ENCODE measurements at regions not wholly inside any gene's neighbourhood (a gene's known extent, or its start where the extent isn't known, plus 50 kb on each side); places are given as distances from the start of the nearest gene placed in this dataset.

DNA sequence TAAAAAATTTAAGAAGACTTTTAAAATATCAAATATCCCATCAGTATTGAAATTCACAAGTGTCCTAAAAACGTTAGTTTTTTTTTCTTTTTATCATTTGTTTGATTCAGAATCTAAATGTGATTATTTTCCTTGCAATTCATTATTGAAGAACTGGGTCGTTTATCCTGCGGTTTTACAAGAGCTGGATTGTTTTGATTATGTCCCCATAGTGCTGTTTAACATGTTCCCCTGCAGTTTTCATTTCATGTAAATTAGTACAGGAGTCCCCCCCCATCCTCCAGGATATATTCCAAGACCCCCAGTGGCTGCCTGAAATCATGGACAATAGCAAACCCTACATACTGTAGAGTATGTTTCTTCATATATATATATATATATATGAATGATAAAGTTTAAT lies 105.7 kb downstream of the KCTD15 start:
- DNase-seq, result no peak

DNA sequence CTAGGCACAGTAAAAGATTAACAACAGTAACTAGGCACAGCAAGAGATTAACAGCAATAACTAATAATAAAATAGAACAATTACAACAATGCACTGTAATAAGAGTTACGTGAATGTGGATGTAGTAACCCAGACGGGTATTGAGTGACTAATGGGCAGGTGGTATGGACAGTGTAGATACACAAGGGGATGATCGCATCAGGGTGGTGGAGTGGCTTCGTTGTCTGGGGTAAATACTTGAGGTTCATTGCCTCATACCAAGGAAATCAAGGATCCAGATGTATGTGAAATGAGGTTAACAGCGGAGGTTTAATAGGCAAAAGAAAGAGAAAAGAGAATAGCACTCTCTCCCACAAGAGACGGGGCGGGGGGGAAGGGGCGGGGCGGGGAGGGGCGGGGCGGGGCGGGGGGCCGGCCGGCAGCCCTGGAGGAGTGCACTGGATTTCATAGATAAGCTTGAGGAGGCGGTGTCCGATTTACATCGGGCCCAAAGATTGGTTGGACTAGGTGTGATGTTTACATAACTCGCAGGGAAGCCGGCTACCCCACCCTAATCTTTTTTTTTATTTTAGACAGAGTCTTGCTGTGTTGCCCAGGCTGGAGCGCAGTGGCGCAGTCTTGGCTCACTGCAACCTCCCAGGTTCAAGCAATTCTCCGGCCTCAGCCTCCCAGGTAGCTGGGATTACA lies 106.3 kb downstream of the KCTD15 start:
- DNase-seq, result no peak

DNA sequence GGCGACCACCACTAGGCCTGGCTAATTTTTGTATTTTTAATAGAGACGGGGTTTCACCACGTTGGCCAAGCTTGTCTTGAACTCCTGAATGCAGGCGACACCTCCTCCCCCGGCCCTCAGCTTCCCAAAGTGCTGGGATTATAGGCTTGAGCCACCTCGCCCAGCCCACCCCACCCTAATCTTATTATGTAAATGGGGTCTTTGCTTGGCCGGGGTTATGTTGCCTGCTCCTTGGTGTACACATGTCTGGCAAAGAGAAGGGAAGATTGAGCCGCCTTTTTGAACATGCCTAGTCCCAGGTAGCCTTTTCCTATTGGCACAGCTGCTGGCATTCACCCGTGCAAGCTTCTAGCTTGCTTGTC lies 106.8 kb downstream of the KCTD15 start:
- no peak for DNase-seq

DNA sequence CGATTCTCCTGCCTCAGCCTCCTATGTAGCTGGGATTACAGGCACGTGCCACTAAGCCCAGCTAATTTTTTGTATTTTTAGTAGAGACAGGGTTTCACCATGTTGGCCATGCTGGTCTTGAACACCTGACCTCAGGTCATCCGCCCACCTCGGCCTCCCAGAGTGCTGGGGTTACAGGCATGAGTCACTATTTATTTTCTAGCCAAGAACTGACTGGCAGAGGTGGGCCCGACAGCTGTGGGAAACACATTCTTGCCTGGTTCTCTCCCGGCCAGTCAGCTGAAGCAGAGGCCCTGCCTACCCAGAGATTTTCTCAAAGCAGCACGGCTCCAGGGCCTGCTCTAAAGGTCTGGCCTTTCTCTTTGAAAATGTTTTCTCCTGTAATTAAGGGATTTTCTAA lies 108.0 kb downstream of the KCTD15 start:
- DNase-seq, result no peak

DNA sequence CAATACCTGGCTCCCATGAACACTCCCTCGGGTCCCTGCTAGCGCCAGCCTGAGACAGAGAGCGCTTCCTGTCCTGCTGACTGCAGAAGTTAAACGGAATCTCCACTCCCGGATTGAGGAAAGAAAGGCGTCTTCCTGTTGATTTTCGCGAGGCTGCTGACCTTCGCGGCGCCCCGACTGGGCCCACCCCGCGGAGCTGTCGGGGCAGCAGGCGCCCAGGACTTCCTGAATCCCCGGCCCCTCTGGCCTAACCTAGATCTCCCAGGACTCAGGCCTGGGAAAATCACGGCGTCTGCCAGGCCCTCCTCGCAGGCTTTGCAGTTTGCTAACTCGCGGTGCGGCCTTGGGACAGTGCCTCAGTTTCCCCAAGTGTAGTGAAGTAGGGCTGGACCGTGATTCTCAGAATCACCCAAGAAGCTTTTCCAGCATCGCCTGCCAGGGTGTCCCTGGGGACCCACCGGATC lies 108.8 kb downstream of the KCTD15 start:
- no peak for DNase-seq

DNA sequence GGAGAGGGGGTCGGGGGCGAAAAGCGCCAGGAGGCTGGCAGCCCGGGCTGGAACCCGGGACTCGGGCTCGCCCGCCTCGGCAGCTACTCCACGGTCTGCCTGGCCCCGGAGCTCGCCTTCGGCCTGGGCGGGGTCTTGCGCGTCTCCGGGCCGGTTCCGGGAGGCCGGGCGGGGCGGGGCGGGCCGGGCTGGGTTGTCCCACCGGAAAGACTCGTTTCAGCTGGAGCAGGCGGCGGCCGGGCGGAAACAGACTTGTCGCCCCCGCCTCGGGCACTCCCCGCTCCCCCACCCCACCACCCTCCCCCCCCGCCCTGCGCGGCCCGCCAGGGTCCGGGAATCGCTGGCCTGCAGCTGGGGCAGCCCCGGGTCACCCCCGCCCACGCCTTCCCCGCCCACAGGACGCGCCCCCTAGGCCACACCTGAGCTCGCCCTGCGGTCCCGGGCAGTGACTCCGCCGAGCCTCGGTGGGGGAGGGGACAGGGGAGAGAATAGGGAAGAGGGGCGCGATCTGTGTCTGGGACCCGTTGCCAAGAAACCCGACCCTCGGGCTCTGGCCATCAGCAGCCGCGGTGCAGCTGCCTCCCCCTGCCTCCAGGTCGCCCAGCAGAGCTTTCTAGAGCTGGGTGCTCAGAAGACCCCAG lies 109.4 kb downstream of the KCTD15 start:
- DNase-seq, result no peak

DNA sequence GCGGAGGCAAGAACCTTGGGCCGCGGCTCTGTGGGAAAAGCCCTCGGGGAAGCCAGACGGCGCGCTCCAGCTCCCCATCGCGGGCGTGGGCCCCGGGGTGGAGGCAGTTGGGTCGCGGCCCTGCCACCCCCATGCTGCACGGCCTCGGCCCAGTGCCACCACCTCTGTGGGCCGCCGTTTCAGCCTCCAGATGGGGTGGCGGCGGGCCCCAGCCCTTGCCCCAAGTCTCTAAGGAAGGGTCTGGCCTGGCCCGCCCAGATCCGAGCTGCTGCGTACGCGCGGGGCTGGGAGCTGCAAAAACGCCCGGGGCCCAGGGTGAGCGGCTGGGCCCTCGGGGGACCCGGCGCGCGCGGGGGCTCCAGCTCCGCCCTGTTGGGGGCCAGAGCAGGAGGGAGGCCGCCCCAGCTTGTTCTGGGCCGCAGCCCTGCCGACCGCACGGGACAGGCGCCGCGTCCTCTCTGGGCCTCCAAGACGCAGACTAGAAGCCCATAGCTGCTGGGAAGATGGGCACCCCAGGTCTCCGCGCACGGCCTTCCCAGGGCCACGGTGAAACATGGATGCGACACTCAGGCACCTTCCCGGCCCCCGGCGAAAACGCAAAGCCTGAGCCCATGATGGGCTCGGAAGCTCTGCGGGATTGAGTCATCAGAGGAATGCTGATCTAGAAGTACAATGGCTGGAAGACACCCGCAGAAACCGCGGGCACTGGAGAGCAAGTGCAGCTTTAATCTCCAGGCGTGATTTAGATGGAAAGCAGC lies 110.1 kb downstream of the KCTD15 start:
- DNase-seq, result no peak

DNA sequence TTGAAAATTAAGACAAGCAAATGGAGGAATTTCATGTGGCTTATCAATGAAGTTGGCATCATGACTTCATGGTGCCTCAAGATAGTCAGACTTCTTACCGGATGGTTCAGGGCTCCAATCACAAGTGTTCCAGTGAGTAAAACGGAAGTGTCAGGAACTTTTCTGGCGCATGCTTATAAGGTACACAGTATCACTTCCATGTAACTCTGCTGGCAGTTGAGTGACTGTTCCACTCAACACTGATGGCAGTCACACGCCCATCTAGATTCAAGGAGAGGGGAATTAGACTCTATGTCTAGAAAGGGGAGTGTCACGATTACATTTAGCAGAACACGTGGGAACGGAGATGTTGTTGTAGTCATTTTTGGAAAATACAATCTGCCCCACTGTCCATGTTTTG lies 114.3 kb downstream of the KCTD15 start:
- no peak for DNase-seq

DNA sequence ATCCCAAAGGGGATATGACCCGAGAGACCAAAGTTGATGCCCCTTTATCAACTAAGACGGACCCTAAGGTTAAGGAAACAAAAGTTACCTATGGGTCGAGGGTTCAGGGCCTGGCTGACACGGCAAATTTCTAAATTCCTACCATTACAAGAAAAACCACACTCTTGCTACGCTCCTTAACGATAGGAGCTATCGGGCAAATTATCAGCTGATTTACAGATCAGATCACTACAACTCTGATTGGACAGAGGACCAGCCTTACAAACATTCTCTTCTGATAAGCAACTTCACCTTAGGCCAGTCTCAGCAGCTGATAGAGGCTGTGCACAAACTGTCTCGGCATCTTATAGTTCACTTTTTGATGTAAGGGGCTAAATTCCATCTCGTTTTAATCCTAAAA lies 117.9 kb downstream of the KCTD15 start:
- no peak for DNase-seq

DNA sequence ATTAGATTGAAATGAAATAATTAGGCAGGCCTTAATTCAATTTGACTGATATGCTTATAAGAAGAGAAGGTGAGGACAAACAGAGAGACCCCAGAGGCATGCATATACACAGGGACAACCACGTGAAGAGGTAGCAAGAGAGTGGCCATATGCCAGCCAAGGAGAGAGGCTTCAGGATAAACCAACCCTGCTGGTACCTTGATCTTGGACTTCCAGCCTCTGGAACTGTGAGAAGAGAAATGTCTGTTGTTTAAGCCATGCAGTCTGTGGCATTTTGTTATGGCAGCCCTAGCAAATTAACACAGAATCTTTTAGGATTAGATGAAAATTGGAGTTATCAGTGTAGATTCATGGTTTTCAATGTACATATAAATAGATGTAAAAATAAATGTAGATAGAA lies 120.1 kb downstream of the KCTD15 start:
- DNase-seq, result no peak

DNA sequence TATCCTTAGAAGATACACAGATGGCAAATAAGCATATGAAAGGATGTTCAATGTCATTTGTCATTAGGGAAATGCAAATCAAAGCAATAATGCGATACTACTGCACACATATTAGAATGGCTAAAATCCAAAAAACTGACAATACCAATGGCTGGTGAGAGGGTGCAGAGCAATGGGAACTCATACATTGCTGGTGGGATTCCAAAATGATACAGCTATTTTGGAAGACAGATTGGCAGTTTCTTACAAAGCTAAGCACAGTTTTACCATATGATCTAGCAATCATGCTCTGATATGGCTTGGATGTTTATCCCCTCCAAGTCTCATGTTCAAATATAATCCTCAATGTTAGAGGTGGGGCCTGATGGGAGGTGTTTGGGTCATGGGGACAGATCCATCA lies 122.6 kb downstream of the KCTD15 start:
- no peak for DNase-seq

DNA sequence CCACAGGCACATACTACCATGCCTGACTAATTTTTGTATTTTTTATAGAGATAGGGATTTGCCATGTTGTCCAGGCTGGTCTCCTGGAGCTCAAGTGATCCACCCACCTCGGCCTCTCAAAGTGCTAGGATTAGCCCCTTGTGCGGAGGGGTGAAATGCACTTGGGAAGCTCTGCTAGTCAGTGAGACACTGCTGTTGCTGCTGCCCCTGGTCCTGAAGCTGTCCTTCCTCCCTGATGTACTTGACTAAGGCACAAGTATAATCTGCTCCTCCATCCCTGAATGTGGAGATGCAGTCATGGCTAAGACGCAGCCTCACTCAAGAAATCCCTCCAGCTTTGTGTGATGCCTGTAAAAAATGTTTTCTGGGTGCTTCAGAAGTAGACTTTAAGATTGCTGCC lies 124.5 kb downstream of the KCTD15 start:
- no peak for DNase-seq

DNA sequence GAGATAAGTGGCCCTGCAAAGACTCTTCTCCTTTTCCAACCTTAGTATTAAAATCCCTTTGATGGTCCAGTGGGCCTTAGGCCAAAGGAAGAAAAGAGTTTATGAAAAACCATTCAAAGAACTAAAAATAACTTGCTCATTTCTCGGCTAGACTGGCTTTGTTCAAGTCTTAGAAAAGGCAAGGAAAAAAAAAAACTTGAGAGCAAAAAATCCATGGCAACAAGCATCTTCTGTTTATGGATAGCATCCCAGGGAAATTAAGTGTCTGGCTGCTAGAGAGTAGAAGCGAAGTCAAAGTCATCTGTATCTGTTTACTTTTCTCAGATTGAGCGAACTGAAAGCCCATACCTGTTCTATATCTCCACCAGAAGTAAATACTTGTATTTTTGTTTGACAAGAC lies 129.6 kb downstream of the KCTD15 start:
- no peak for DNase-seq

DNA sequence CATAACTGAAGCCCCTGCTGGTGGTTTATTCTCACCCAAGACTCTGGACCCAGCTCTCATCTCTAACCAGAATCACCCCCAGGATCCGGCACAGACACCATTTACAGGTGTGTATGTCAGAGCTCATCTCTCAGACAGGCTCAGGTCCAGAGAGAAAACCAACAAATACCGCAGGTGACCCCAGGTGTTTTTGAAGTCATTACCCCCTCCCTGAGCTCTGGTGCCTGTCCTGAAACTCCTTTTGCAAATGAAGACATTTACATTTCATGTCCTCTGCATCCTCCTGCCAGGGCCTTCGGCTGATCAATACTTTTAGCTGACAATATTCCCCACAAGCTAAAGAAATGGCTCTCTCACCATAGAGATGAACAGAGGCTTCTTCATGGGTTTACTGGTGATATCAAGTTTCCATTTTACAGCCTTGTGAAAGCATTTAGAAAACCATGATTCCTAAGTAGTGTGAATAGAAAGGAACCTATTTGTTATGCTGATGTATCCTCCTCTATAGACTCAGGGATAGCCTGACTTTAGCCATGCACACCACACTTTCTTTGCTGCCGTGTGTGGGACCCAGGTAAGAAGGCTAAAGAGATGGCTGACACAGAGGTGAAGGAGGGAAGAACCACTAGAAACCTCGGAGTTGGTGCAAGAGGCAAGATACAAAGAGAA lies 131.3 kb downstream of the KCTD15 start:
- DNase-seq, result no peak

DNA sequence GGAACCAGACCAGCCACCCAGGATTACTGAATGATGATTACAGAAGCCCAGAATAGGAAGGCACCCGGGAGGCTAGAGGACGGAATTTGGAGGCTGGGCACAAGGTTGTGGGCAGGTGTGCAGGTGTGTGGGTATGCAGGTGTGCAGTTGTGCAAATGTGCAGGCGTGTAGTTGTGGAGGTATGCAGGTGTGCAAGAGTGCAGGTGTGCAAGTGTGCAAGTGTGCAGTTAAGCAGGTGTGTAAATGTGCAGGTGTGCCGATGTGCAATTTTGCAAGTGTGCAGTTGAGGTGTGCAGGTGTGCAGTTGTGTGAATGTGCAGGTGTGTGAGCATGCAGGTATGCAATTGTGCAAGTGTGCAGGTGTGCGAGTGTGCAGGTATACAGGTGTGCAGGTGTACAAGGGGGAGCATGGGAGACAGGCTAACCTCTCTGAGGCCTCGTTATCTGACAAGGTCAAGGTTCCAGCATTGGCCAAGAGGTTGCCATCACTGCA lies 131.8 kb downstream of the KCTD15 start:
- no peak for DNase-seq

DNA sequence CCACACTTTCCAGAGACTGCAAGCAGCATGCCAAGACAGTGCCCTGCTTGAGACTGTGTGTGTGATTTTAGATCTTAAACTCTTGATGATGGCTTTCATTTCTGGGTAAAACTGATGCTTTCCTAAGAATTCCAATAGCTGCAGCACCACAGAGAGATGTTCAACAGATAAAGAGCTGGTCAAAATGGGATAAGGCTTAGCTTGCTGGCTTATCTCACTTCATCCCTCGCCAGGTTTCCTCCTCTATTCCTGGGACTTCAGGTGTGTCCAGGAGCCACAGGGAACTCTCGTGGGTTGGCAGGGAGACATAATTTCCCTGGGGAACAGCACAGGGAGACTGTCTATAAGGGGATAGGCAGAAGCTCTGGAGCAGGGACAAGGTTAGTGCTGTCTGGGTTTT lies 137.3 kb downstream of the KCTD15 start:
- no peak for DNase-seq

DNA sequence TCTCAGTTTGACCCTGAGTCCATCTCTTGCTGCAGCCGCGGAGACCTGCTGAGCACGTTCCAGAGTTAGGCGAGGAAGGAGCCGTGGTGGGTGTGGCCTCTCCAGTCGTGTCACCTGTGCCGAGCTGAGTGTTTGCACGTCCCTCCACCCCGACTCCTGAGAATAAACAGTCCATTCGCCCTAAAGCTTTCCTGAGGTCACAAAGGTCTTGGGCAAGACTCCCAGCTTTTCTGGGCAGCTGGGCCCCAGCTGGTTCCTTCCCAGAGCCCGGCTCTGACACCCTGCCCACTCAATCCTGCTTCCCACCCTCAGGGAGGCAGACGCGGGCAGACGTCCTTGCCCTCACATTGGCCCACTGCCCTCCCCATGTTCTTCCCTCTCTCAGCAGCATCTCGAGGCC lies 142.2 kb downstream of the KCTD15 start:
- DNase-seq, result no peak

DNA sequence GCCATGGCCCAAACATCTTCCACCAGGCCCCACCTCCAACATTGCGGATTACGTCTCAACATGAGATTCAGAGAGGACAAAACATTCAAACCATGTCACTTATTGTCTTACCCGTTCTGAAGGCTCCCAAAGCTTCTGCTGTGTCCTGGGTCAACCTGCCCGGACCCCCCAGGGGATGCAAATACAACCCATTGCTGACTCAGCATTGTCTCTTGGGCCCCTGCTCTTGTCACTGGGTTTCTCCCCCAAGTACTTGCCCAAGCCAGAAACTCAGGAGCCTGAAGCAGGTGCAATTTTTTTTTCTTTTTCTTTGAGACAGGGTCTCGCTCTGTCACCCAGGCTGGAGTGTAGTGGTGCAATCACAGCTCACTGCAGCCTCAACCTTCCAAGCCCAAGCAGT lies 144.5 kb downstream of the KCTD15 start:
- no peak for DNase-seq

DNA sequence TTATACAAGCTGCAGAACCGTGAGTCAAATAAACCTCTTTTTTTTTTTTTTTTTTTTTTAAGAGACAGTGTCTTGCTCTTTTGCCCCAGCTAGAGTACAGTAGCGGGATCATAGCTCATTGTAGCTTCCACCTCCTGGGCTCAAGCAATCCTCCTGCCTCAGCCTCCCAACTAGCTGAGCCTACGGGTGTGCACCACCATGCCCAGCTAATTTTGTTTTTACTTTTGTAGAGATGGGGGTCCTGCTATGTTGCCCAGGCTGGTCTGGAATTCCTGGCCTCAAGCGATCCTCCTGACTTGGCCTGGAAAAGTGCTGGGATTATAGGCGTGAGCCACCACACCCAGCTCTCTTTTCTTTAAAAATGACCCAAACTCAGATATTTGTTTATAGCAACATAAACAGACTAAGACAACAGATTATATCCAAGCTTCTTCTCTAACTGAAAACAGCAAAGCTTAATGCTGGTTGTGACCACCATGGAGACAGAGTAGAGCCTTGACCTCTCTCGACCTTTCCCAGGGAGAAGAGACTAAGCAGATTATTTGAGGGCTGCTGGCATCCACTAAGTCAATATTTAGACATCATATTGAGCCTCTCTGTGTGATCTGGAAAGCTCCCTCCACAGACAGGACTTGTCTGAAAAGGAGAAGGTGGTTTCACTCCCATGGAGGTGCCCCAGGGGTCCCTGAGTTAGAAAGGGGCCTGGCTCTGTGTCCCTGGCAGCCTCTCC lies 150.0 kb downstream of the KCTD15 start:
- DNase-seq, result no peak

DNA sequence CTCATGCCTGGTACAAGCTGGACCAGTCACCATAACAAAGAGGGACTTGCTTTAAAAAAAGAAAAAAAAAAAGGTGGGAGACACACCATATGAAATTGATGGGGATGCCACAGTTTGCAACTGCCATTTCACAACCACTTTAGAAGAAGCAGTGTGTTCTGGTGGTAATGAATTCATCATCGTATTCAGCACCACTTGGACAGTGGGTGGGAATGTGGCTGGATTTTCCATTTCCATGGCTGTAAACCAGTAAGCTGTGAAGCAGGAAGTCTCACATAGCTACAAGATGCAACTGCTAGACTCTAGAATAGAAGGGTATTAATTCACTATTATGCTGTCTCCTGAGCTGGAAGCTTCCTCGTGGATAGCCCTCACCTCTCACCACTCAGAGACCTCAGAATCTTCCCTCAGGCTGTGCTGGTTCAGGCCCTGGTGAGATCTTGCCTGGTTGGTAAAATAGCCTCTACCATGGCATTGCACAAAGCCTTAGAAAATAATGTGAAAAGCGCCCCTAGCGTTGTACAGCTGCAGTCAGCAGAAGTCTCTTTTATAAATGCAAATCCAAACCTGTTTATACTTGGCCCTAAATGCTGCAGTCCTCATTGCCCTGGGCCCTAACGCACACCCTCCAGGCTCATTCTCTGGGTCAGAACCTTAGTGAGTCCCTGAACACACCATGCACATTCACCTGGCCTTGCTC lies 150.7 kb downstream of the KCTD15 start:
- DNase-seq, result no peak

DNA sequence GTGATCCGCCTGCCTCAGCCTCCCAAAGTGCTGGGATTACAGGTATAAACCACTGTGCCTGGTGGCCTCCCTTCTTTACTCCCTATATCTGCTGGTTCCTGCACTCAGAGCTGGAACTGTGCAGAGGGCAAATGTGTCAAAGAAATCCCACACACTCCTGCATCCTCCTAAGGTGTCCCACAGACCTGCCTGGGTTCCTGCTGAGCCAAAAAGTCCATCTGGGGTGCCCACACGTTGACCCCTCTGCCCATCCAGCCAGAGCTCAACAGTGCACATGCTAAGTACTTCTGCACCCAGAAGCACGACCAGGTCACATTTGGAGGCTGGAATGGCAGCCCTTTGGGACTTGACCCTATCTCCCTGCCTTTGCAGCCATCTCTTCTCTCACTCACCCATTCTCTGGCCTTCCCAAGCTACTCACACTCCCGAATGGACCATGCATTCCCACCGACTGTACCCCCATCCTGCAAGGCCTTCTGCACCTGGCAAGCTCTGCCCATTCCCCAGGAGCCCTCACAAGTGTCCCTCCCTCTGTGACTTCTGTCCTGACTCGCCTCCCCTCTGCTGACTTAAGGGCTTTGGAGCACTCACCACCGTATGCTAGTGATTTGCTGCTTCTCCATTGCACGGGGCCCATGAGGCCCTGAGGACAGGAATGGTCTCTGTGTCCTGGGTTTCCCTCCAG lies 152.1 kb downstream of the KCTD15 start:
- DNase-seq, result no peak

Measured in DMS79 treated with DMSO at 0.1 percent for 48 hours (cell line).